GM10266 (cell line): ENCODE measurements at regions not wholly inside any gene's neighbourhood (a gene's known extent, or its start where the extent isn't known, plus 50 kb on each side); places are given as distances from the start of the nearest gene placed in this dataset.

ENCODE experiments used
- DNase-seq: peaks from one replicate; pipeline ENCODE4 v3.0.0; 2012; ENCODE audit errors: extremely low spot score
- CTCF ChIP-seq: IDR thresholded peaks from 2 replicates; pipeline ENCODE4 v1.5.1; 2012; ENCODE audit warnings: mild to moderate bottlenecking, low read depth; ENCODE audit not compliant: control insufficient read depth, insufficient read depth; ENCODE audit errors: missing control alignments

GRCh38 chr2:22290302-22290701 is 1094.7 kb upstream of the KLHL29 start:
- TF ChIP-seq CTCF: no peak
- DNase-seq: no peak

GRCh38 chr2:22290909-22291473 is 1094.0 kb upstream of the KLHL29 start:
- DNase-seq: no peak
- no peak for TF ChIP-seq CTCF

- DNase-seq: no peak
- no peak for TF ChIP-seq CTCF
Measured at GRCh38 chr2:22301228-22301627, 1083.8 kb upstream of the KLHL29 start.

GRCh38 chr2:22326250-22326649 is 1058.7 kb upstream of the KLHL29 start:
- no peak for DNase-seq
- no peak for TF ChIP-seq CTCF

- no peak for TF ChIP-seq CTCF
- DNase-seq: no peak
Measured at GRCh38 chr2:22329211-22330154, 1055.5 kb upstream of the KLHL29 start.

GRCh38 chr2:22336414-22336813 is 1048.6 kb upstream of the KLHL29 start:
- TF ChIP-seq CTCF: no peak
- DNase-seq: no peak

GRCh38 chr2:22340716-22341115 is 1044.3 kb upstream of the KLHL29 start:
- no peak for DNase-seq
- no peak for TF ChIP-seq CTCF
